GM23338 (cell line): ENCODE measurements at regions not wholly inside any gene's neighbourhood (a gene's known extent, or its start where the extent isn't known, plus 50 kb on each side); places are given as distances from the start of the nearest gene placed in this dataset.

Experiments used
- CREB1 ChIP-seq: fragments of 250-450 bp; sonication (Bioruptor Pico); IDR thresholded peaks from 2 replicates; pipeline ENCODE4 v1.5.0; 2020; ENCODE audit warnings: low read depth, mild to moderate bottlenecking, moderate library complexity
- CTCF ChIP-seq, 2 experiments: fragments of 200-600 bp in 1 of 2; sonication (generic) in 1 of 2; conservative IDR thresholded peaks; 2 replicates each; pipeline versions ENCODE4 v1.5.1 to v1.6.1; 2016 to 2017; ENCODE audit warnings: antibody characterized with exemption in 2 of 2, low read depth in 2 of 2, mild to moderate bottlenecking in 2 of 2, moderate library complexity in 1 of 2
- ETS1 ChIP-seq: IDR thresholded peaks from 2 replicates; pipeline ENCODE4 v1.6.1; 2016; ENCODE audit warnings: antibody characterized with exemption
- EZH2 ChIP-seq: fragments of 200-600 bp; sonication (generic); IDR thresholded peaks from one replicate; pipeline ENCODE4 v1.8.0; 2017; ENCODE audit warnings: antibody characterized with exemption, mild to moderate bottlenecking, low read depth; ENCODE audit not compliant: unreplicated experiment
- EZH2phosphoT487 ChIP-seq: fragments of 200-600 bp; sonication (generic); IDR thresholded peaks from one replicate; pipeline ENCODE4 v1.8.1; 2018; ENCODE audit warnings: antibody characterized with exemption; ENCODE audit not compliant: unreplicated experiment
- JUNB ChIP-seq: IDR thresholded peaks from one replicate; pipeline ENCODE4 v1.6.1; 2016; ENCODE audit warnings: antibody characterized with exemption; ENCODE audit not compliant: unreplicated experiment
- POLR2AphosphoS5 ChIP-seq: IDR thresholded peaks from 2 replicates; pipeline ENCODE4 v1.6.1; 2016; ENCODE audit warnings: antibody characterized with exemption, low read depth
- REST ChIP-seq: IDR thresholded peaks from one replicate; pipeline ENCODE4 v1.6.1; 2018; ENCODE audit warnings: antibody characterized with exemption; ENCODE audit not compliant: unreplicated experiment

- TF ChIP-seq POLR2AphosphoS5 (no peak), CTCF (conservative IDR thresholded peaks at IDR 0.05; ENCODE audit: low read depth in 2 of 2) (no peak), ETS1 (no peak), CREB1 (CRISPR knock-in tag) (no peak), JUNB (no peak), EZH2 (no peak), REST (no peak), EZH2phosphoT487 (no peak)
Observed at GRCh38 chr2:128726911-128727310, 408.2 kb upstream of the HS6ST1 start.
